ENCODE measurements at regions not wholly inside any gene's neighbourhood (a gene's known extent, or its start where the extent isn't known, plus 50 kb on each side); places are given as distances from the start of the nearest gene placed in this dataset.

GRCh38 chr11:109564241-109564640 lies 142.3 kb downstream of the C11orf87 start:
- no peak for DNase-seq

GRCh38 chr11:109582470-109582869 lies 160.5 kb downstream of the C11orf87 start:
- DNase-seq, result no peak

DNA sequence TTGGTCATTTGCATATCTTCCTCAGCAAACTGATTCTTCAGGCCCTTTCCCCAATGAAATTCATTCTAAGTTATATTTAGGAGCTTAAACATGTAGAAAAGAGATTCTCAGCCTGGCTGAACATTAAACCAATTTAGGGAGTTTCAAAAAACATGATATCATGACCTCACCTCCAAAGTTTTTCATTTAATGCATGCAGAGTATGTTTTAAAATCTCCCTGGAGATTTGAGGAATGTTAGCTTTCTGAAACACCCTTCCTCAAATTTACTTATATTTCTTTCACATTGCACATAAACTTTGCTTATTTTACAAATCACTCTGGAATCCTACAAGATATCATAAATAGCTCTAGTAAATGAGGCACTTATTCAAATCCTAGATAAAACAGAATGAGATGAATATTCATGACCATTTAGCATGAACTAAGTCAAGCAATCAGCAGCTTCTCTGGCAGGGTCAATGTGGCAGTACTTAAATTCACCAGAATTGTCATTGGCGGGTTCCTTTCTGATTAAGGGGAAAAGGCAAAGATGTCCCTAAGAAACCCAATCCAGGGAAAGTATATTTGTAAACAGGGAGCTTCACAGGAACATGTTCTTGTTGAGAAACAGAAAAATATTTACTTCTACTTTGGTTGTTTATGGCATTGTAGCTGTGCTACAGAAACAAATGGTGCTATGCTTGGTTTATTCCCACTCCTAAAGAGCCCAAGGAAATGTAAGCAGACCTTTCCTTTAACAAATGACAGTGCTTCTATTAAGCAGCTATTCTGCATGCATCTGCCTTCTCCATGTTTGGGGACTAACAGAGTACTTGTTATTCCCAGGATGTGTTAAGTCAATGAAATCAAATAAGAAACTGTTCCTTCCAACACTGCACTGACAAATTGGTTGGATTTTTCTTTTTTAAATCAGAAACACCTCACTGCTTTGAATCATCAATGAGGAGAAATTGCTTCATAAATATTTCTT lies 162.3 kb downstream of the C11orf87 start:
- DNase-seq, result no peak

DNA sequence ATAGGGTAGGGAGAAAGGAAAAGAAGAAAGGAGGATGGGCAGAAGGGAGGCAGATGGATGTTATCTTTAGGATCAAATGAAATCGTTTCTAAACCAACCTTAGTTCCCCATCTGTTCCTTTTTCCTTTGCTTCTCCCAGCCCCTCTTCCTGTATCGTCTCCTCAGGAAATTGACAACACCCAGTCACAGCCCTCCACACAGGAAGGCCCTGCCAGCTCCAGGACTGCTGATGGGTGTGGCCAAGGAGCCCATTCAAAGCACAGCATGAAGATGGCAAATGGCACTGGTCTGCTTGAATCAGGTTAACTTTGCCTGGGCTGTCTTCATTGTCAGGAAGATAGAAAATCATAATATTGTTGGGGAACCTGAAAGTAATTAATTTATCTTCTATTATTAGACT lies 164.8 kb downstream of the C11orf87 start:
- no peak for DNase-seq

GRCh38 chr11:109590782-109591181 lies 168.8 kb downstream of the C11orf87 start:
- no peak for DNase-seq

DNA sequence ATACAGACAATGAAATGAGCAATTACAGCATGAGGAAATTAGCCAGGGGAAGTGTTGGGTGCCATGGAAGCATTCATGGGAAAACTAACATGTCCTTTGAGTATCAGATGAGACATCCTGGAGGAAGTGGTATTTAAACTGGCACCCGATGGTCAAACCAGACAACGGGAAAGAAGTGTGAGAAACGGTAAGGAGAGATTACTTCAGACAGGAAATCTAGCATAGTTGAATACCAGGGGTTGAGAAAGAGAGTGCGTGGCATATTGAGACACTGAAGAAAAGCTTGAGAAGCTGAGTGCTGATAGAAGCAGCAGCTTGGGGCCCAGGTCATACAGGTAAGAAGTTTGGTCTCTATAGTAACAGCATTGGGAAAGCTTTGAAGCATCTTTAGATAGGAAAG lies 175.3 kb downstream of the C11orf87 start:
- DNase-seq, result no peak

DNA sequence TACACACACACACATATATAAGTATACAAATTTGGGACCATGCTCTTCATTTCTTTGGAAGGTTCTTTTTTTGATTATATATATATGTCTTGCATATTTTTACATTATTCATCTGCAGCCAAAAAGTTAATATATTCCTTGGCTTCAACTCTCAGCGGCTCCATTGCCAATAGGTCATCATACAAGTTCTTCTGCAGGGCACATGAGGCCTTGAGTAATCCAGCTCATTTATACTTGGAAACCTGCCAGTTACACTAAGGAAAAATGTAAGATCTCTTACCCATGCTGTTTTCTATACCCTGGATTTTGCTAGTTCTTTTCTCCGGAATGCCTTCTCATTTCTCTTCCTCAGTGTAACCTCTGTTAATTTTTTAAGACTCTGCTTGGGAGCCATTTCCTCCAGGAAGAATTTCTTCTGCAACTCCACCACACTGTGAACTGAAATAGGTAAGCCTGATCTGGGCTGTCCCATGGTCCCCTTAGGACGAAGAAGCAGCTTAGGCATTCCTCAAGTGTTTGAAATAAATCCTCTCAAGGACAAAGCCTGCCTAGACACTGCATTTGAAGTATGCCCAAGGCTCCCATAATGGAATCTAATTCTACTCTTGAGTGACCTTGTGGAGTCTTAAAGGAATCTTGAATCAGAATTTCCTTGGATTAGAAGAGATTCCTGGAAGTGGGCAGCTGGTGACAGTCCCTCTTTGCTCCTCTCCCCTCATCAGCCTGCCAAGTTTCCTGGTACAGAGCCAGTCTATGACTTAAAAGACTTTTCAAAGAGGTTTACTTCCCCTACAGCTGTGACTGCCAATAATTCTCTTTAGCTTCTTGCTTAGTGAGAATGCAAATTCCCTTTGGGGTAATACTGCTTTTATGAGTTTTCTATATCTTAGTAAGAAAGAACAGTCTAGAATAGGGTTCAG lies 182.8 kb downstream of the C11orf87 start:
- no peak for DNase-seq

DNA sequence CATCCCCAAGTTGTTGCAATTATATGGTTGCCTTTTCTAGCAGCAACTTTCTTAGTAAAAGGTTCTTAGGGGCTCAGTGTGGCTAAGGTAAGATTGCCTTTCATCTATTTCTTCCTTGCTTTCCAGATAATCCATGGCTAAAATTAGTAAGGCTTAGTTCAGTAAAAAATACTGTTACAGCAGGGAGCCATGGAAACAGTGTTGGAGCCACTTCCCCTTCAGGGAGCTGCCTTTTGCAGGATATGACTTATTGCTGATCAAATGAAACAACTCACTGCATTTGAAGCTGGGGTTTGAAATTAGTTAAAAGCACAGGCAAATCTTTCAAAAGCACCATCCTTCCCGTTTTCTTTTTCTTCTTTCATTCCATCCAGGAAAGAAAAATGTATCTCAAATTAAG lies 184.3 kb downstream of the C11orf87 start:
- DNase-seq, result no peak

GRCh38 chr11:109609454-109610185 lies 187.6 kb downstream of the C11orf87 start:
- DNase-seq, result no peak

DNA sequence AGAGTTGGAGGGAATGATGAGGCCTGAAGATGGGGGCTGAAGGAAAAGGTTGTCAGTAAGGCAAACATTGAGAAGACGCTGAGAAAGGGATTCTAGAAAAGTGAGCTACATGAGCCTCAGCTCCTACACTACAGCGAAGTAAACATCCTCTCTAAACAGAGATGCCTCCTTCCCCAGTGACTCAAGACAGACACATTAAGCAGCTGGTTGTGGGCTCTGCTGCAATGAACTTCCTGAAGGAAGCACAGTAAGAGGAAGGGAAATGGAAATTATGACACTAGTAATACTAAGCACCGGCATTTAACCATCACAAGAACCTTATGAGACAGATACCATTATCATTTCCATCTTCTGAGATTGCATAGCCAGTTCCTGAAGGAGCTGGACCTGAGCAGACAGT lies 190.5 kb downstream of the C11orf87 start:
- DNase-seq, result no peak

DNA sequence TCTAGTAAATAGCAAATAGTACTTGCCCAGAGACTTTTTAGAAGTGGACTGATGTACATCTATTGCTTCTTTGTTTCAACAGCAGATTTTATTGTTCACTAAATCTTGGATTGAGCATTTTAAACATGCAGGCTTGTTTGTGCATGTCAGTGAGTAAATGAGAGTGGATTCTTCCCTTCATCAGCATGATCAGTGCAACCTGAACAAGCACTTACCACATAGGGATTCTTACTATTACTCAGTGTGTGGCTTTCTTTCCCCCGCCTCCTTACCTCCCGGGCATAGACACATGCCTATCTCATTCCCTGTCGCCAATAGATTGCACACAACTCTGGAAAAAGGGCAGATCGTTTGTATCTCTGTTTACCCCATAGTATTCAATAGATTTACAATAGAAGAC lies 197.5 kb downstream of the C11orf87 start:
- DNase-seq, result no peak

GRCh38 chr11:109629734-109630133 lies 207.7 kb downstream of the C11orf87 start:
- no peak for DNase-seq

DNA sequence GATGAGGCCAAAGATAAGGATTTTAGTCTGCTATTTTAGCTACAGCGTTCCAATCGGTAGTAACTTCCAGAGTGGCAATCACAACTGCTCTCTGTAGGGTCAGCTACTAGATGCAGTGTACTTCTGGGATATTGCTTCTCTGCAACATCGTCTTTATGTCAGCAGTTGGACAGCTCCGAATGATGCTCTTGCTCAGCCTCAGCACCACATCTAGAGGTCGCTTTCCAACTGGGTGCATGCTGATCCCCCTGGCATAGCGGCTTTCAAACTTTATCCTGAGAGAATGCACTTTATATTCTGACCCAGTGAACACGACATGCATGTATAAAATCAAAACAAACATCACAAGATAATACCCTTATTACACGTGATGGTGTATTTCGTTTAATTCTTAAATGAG lies 219.6 kb downstream of the C11orf87 start:
- no peak for DNase-seq

- DNase-seq, result no peak
These were observed 222.2 kb downstream of the C11orf87 start for GRCh38 chr11:109644152-109644551.

DNA sequence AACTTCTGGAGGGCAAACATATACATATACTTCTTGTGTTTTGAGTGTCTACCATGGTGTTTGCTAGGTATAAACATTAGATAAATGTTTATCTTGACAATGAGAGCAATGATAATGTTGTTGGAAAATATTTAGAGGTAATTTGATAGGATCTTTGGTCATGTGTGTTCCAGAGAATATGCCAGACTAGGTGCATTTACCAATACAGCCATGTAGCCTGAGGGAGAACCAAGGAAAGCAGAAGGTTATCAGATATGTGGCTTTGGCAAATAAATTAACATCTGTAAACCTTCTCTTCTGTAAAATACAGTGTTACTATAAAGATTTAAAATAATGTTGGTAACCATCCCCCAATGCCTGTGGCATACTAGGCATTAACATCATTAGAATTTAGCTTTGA lies 226.8 kb downstream of the C11orf87 start:
- no peak for DNase-seq

- no peak for DNase-seq
These were observed 232.1 kb downstream of the C11orf87 start for GRCh38 chr11:109654091-109654490.

DNA sequence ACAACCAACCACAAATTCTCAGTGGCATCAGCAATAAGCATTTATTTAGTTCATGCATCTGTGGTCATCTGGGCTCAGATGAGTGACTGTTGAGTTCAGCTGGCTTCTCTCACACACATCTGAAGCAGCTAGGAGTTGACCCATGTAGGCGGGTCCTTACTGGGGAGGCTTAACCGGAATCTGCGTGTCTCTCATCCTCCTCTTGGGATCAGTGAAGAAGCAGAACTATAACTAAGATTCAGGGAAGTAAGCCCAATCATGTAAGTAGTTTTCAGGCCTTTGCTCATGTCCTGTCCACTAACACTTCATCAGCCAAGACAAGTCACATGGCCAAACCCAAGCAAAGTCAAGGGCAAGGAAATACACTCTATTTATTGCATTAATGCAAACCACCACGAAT lies 236.2 kb downstream of the C11orf87 start:
- no peak for DNase-seq

DNA sequence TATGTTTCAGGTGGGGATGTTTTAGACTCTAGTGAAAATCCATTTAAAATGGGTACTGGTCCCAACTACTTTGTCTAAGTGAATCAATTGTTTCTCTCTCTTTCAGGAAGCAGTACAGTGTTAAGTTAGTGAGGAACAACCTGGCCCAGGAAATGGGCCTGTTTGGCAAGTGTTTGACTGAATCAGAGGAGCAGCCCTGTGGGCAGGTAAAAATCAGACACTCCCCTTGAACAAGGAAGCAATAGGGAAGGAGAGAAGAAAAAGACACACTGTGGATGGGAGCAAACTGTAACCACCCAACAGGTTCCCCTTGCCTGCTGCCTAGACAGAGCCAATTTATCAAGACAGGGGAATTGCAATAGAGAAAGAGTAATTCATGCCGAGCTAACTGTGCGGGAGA lies 245.7 kb downstream of the C11orf87 start:
- DNase-seq, result no peak

DNA sequence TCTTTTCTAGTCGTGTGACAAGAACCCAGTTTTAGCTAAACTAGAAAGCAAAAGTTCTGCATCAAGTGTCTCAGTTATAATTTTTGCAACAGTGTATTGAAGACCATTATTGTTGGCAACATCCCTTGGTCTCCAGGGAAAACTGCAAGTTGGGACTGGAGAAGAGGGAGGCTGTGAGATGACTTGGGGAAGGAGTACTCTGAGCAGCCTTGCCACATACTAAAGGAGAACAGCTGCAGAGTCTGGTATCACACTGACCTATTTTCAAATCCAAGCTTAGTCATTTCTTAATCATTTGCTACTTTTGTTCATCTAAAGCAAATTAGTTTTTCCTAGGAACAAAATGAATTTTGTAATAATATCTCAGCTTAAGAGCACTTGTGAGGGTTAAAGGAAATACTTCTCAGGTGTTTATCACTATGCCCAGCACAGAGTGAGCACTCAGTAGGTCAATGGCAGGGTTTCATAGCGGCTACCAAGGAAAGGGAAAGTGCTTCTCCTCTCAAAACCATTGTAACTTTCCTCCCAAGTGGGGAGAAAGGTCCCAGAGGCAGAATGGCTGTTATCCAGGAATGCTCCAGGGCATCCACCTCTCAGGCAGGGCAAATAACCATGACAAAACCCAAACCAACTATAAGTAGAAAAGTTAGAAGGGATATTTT lies 247.1 kb downstream of the C11orf87 start:
- no peak for DNase-seq

GRCh38 chr11:109677231-109677630 lies 255.2 kb downstream of the C11orf87 start:
- DNase-seq, result no peak

DNA sequence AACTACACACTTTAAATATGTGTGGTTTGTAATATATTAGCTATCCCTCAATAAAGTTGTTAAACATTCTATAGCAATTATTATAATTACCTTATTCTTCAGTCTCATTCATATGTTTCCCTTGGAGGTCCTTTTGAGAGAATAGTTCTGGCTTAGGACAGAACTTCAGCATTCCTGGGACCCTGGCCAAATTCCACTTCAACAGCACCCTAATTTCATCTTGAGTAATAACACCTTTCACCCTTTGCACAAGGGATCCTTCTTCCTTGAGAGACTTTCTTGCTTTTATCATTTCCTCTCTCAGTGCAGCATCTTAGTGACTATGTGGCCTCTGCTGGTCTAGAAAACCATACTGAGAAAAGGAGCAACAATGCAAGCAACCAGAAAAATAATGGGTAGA lies 255.9 kb downstream of the C11orf87 start:
- no peak for DNase-seq

DNA sequence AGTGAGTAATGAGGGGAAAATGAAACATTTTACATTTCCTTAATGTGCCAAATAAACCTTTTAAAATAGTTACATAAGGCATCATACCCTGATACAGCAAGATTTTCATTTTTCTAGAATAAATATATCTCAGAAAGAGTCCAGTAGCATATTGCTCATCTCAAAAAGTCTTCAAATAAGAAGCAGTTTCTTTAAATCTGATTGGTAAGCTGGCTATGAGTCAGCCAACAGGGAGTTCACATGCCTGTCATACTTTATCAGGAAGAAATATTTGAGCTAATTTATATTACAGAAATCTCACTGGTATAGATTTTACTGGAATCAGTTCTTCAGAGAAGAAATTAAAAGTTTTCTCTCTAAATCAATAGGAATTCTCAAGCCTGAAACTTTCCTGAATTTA lies 258.1 kb downstream of the C11orf87 start:
- no peak for DNase-seq
